OCI-M1 (cell line): ENCODE measurements at regions not wholly inside any gene's neighbourhood (a gene's known extent, or its start where the extent isn't known, plus 50 kb on each side); places are given as distances from the start of the nearest gene placed in this dataset.

Experiments used
- DNase-seq: peaks from one replicate; lab custom pipeline; 2025; lab: John Stamatoyannopoulos, UW

DNA sequence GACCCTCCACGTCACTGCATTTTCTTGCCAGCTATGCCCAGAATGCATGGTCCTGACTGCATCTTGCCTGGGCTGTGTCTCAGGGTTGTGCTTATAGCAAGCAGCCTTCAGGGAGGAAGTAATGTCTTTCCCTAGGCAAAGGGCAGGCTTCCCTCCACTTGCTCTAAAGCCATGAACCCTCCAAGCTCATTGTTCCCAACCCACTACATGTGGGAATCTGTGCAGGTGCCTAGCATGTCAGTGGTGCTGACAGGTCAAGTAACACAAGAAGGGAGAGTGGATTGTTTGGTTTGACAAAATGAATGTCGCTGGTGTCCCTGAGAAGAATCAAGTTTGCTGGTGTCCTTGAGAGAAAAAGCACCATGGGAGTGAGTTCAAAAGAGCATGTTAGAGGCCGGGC lies 53.9 kb upstream of the UCN3 start:
- no peak for DNase-seq

GRCh38 chr10:5311617-5312016 lies 53.1 kb upstream of the UCN3 start:
- no peak for DNase-seq

DNA sequence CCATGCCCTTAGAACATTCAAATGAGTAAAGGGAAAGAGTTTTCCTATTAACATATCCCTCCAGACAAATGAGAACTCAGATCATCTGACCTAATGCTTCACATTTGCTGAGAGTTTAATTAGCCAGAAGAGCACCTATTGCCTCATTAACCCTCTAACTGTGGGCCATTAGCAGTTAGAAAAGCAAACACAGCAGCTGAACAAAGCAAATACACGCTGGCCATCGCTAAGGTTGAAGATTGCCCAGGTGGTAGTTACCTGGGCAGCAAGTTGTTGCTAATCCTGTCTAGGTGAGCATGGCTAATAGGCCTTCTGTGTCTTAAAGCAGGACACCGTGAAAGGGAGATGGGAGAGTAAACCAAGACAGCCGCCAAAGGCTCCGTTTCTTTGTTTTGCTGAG lies 49.9 kb upstream of the UCN3 start:
- DNase-seq: no peak
